EL (cell line): ENCODE measurements at regions not wholly inside any gene's neighbourhood (a gene's known extent, or its start where the extent isn't known, plus 50 kb on each side); places are given as distances from the start of the nearest gene placed in this dataset.
"Not testable (repeated sequence)": the region's sequence is repeated elsewhere in the genome, so short reads cannot be mapped to it uniquely, and the experiment has no call there.

Experiments used
- DNase-seq: peaks from one replicate; pipeline ENCODE4 v3.0.0-alpha.2; 2016

DNA sequence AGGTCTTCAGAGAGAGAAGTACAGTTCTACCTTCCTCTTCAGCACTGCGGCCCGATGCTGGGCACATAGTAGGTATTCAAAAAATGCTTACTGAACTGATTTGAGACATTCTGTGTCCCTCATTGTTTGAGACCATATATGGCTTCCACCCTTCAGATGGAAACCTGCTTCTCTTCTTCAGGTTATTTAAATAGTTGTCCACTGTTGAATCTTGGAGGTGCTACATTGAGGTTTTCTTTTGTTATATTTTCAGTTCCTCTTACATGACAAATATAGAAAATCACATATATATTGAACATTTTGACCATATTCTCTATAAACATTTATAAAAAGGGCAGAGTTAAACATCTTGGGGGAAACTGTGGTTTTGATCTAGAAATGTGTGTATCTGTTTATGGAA, 200.2 kb upstream of the LRRC3B start:
- DNase-seq = no peak

DNA sequence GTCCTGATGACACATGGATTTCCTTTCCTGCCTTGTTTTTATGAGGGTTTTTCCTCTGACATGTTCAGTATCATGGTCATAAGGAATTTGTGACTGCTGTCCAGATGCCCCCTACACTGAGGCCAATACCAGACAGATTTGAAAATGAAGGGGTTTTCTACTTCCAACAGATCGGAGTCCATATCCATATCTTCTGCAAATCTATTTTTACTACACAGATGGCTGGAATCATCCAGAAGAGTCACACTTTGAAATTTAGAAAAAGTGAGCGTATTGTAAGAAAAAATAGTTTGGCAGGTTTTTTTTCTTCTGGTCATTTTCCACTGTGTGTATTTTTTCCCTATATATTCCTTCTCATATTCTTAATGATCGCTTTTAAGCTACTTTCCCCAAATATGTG, 197.5 kb upstream of the LRRC3B start:
- no peak for DNase-seq

DNA sequence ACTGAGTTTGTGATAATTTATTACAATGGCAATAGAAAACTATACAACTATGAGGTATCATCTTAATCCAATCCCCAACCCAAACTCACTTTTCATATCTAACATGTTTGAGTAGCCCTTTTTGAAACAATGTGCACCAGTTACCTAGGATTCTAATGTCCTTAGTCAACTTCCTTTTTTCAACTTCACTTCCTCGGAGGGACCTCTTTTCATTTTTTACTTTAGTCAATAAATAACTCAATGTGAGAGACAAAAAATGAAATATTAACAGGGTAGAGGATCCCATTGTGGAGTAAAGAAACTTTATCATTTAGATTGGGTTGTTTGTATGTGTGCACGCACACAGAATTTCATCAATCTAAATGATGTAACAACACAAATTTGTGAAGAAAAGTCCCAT, 193.6 kb upstream of the LRRC3B start:
- no peak for DNase-seq

DNA sequence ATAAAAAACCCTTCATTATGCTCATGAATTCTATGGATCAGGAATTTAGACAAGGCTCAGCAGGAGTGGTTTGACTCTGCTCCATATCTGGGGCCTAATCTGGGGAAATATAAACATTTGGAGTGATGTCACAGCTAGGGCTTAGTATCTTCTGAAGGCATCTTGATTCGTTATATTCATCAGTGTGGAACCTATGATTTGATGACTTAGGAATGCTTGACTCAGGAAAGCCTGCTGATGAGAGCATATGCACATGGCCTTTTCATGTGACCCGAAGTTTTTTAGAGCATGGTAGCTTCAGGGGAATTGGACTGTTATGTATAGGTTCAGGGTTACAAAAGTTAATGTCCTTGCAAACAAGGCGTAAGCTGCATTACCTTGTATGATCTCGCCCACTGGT, 184.9 kb upstream of the LRRC3B start:
- peak; percentile 88 for DNase-seq

DNA sequence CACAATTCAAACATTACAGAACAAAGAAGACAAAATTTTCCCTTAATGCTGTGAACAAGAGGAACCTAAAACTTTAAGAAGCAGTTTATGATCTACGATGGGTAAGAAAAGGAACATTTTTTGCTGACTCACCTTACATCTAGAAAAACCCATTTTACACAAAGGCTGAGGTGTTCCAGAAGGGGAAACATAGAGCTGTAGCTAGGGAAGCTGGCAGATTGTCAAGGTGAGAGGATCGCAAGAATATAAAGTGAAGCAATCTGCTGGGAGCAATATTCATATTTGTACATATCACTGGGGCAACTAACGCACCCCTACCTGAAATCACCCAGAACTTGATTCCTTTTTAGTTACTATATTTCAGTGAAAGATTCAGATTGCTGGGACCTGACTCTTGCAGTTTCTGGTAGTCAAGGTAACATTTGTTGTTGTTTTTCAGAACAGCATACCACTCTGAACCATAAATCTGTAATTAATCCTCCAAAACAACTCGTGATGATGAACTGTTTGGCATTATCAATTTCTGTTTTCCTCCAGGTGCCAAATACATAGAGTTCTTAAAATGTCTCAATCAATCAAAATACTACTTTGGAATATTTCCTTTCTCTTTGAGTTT, 184.1 kb upstream of the LRRC3B start:
- peak; percentile 3 for DNase-seq

DNA sequence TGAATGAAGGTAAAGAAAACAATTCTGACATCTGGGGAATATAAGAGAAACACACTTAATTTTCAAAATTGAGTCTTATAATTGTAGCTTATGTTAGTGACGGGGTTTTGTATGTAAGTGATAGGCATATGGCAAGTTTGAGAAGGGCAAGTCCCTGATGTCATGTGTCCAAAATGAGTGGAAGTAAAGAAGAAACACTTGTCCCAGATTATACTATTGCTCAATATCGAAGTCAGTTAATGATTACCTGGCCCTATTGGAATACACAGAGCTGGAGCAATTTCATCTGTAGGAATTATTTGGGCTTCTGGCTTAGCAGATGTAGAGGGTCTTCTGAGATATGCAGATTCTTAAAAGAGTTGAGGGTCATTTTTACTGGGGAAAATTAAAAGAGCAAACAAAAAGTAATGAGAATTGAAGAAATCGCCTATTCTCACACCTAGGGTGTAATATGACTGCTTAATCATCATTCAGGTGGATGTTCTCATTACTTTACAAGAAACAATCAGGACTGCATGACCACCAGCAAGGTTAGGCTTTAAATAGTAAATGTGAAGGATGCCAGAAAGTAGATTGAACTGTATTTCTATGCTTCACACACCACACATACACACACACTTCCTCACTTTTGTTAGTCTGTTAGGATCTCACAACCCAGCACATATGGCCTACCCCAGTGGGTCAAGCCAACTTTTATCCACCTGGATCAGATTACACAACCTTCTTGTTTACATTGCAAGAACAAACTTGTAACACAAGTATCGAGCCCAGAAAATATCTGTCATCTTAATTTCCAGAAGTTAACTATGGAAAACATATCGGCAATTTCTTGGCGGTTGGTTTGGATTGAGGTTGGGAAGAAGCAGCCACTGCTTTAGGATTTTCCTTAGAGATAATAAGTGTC, 183.3 kb upstream of the LRRC3B start:
- no peak for DNase-seq

DNA sequence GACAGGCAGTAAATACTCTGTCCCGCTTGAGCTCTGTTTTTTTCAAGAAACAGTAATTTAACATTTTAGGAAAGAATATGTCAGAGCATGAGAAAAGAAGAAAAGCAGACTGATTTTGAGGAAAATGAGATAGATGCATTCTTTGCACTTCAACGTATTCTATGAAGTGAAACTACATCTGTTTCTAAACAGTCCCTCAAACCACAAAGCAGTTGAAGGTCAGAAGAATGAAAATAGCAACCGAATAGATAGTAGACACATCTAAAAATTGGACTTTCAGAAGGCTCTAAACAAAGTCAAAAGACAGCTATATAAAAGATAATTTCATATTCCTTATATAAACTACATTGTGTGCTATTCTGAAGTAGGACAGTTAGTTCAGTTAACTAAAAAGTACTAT, 172.6 kb upstream of the LRRC3B start:
- DNase-seq = no peak

DNA sequence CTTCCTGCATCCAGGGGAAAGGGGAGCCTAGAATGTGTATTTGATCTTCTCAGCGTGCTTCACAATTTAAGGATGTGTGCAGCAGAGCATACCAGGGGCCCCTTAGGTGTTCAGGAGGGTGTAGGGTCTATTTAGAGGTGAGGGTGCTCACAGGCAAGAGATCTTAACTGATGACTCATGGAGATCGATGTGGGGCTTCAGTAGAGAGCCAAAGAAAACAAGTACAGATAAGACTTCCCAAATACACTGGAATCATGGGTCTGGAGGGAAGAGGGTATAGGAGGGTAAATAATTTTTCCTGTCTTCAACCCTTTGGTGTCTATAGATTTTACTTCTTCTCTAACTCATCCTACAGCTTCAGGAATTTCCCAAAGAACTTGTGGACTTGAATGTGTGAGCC, 170.2 kb upstream of the LRRC3B start:
- no peak for DNase-seq

DNA sequence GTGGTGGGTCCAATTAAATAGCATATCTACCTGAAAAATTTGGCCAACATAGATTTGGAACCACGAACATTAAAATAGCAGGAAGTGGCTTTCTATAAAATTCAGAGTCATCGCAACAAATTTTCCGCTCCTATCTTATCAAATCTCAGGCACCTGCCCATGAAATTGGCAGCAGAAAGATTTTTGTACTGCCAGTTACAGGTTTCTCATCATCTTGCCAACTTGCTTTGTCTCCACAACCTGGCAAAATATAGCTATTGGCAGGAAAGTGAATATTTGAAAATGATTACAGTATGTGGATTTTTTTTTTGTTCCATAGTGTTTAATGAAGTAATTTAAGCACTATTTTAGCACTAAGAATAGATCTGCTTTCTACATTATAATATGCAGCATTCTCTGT, 161.6 kb upstream of the LRRC3B start:
- DNase-seq = no peak

DNA sequence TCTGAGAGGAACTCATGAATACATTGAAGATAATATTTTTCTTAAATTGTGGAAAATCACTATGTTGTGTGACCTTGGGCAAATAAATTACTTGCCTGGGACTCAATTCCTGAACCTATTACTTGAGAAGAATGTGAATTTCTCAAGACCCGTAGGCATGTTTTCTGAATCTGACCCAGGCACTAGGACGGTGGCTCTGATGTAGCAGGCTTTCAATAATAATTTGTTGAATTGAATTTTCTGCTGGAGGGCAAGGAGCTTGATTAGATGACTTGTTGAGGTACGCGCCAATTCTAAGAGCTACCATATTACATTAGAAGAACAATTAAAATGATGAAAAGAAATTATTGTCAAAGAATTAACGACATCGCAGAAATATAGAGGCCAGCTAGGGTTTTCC, 150.2 kb upstream of the LRRC3B start:
- no peak for DNase-seq

DNA sequence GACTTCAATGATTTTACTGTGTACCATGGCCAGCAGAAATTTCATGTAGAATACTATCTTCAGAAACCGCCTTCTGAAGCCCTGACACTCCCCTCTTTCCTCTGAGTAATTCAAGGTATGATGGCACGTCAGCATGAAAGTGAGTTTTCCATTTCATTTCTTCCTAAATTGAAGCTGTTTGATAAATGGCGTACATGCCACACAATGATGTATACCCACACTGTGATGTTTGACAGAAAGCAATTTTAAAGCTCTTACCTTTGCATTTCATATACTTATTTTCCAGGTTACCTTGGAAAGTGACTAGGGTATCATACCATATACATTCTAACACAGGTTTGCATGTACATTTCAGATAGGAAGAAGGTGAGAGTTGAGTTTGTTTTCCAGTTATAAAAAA, 147.9 kb upstream of the LRRC3B start:
- DNase-seq = no peak

DNA sequence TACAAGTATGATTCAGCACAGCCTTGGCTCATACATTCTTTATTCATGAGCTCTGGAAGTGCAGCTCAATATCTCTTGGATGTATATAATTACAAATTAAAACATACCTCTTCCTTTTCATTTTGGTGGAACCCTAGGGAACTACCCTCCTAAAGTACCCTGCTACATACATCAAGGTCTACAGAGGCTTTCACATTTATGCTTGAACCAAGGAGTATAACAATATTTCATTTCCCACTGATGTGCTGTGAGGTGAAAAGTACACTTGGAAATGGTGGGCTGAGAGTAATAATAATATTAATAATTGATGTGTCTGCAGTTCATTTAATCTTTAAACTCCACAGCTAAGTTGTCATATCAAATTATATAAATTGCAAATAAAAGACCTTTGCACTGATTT, 142.2 kb upstream of the LRRC3B start:
- no peak for DNase-seq

DNA sequence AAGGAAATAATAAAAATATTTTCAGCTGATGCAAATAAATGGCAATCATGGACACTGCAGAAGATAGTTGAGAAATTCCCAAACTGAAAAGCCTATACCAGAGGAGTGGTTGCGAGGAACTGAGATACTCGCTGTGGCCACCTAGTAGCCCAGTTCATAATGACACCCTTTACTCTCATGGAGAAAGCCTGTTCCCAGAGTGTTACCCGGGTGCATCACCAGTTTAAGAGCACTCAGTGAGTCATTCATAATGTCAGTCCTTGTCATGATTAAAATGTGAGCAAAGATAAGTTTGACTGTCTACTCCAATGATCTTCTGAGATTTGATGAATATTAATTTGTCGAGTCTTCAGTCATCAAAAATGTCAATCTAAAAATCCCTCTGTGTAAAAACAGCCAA, 138.4 kb upstream of the LRRC3B start:
- peak; percentile 21 for DNase-seq

DNA sequence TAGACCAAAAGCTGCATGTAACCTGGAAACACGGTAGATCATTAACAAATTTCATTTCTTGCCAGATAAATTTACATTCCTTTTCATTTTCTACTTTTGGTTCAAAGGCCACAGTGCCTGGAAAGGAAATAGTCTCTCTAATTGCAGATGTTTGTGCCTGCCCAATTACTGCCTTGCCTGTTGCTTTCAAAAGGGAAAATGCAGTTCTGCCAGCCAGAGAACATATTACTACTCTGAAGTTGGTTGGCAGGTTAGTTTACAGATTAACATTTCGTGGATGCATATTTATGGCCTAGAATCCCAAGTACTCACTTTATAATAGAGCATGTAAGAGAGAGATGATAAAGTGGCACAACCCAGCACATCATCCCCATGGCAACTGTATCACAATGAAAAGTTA, 124.3 kb upstream of the LRRC3B start:
- no peak for DNase-seq

DNA sequence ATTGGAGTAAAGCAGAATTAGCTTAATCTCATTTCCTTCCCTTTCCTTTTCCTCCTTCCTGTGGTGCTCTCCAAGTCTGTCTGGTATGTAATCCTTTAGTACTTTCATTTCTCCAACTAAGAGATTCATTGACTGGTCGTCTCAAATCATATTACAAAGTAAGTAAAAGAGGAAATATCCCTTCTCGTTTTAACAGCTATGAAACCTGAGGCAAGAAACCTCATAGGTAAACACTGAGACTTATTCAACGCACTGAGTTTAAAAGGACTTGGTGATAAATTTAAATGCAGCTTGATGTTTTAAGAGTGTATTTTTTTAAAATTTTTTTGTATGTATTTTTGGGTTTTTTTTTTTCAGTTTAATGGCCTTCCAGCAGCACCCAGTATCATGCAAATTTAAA, 117.2 kb upstream of the LRRC3B start:
- no peak for DNase-seq

DNA sequence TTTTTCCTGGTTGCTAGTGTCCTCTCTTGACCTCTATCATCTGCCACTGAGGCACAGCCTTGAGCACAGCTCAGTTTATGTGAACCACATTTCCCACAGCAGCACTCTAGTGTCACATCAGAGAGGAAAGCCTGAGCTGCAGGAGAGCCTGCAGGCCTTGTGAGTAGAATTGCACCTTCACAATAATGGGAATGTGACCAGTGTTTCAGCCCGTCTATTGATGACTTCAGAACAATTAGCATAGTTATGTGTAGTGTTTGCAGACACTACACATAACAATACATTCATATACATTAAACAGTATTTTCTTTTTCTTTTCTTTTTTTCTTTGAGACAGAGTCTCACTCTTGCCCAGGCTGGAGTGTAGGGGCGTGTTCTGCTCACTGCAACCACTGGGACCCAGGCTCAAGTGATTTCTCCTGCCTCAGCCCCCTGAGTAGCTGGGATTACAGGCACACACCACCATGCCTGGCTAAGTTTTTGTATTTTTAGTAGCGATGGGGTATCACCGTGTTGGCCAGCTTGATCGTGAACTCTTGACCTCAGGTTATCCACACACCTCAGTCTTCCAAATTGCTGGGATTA, 108.0 kb upstream of the LRRC3B start:
- DNase-seq = not testable (repeated sequence)

DNA sequence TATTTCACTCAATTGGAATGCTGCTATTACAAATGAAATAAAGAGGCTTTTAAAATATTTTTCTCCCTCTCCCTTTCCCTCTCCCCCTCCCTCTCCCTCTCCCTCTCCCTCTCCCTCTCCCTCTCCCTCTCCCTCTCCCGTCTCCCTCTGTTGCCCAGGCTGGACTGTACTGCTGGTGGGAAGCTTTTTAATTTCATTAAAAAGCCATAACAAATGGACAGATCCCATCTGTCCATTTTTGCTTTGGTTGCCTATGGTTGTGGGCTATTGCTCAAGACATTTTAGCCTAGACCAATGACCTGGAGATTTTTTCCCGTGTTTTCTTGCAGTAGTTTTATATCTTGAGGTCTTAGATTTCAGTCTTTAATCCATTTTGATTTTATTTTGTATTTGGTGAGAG, 107.2 kb upstream of the LRRC3B start:
- no peak for DNase-seq

DNA sequence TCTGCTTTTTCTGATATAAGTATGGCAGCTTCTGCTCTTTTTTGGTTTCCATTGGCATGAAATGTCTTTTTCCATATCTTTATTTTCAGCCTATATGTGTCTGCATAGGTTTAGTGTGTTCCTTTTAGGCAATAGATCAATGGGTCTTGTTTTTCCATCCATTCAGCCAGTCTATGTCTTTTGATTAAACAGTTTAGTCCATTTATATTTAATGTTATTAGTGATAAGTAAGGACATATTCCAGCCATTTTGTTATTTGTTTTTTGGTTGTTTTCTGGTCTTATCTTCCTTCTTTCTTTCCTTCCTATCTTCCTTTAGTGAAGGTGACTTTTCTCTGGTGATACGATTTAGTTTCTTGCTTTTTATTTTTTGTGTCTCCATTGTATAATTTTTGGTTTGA, 101.3 kb upstream of the LRRC3B start:
- DNase-seq = no peak

DNA sequence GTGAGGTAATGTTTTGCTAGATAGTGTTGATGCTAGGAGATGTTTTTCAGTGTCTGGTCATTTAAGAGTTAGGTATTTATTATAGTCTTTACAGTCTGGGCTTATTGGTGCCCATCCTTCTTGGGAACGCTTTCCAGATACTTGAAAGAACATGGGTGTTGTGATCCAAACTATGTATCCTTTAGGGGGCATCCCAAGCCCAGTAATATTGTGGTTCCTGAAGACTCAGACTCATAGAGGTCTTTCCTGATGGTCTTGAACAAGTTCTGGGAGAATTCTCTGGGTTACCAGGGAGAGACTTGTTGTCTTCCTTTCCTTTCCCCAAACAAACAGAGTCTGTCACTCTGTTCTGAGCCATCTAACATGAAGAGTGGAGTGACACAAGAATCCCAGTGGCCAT, 99.7 kb upstream of the LRRC3B start:
- no peak for DNase-seq

DNA sequence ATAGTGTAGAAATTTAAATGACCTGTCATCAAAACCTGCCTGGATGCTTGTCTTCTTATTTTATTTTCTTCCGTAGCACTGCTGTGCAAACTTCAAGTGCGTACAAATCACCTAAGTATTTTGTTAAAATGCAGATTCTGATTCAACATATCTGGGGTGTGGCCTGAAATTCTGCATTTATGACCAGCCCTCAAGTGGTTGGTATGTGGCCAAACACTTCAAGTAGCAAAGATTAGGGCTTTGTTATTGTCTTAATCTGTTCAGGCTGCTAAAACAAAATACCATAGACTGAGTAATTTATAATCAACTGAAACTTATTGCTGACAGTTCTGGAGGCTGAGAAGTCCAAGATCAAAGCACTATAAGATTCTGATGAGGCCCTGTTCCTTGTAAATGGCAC, 97.6 kb upstream of the LRRC3B start:
- DNase-seq = no peak

DNA sequence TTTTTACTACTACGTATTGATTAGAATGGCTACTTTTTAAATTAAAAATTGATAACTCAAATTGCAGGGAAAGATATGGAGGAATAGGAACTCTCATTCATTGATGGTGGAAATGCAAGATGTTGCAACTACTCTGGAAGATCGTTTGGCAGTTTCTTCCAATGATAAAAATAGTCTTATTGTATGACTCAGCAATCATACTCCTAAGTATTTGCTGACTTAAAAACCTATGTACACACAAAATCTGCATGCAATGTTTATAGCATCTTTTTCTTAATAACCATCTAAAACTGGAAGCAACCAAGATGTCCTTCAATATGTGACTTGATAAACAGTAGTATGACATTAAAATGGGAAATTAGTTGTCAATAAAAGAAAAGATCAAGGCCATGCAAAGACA, 87.4 kb upstream of the LRRC3B start:
- no peak for DNase-seq

DNA sequence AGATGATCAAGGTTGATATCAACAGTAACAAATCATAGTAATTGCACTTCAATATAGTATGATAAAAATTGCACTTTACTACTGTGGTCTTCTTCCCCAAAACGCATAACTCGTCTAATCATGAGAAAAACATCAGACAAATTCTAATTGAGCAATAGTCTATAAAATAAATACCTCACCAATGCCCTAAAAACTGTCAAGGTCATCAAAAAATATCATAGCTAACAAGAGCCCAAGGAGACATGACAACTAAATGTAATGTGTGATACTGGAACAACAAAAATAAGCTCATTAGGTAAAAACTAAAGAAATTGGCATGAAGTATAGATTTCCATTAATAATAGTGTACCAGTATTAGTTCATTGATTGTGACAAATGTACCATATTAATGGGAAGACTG, 85.6 kb upstream of the LRRC3B start:
- no peak for DNase-seq

DNA sequence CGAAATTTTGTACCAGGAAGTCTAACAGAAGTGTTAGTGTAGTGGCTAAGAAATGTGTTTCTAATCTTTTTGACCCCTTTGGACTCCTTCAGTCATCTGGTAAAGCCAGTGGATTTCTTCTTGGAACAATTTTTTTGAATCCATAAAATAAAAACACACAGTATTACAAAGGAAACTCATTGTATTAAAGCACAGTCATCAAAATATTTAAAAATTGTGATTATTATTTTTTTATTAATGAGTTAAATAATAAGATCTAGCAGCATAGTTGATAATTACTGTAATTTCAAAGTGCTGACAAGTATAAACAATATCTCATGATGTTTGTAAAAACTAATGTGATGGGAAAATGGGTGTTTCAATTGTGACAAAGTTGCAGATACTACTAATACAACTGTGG, 72.2 kb upstream of the LRRC3B start:
- no peak for DNase-seq

DNA sequence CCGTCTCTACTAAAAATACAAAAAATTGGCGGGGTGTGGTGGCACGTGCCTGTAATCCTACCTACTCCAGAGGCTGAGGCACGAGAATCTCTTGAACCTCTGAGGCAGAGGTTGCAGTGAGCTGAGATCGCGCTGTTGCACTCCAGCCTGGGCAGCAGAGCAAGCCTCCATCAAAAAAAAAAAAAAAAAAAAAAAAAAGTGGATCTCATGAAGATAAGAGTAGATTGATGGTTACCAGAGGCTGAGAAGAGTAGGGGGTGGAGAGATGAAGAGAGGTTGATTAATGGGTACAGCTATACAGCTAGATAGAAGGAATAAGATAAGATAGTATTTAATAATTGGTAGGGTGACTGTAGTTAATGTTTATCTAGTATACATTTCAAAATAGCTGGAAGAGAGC, 65.9 kb upstream of the LRRC3B start:
- DNase-seq = no peak

DNA sequence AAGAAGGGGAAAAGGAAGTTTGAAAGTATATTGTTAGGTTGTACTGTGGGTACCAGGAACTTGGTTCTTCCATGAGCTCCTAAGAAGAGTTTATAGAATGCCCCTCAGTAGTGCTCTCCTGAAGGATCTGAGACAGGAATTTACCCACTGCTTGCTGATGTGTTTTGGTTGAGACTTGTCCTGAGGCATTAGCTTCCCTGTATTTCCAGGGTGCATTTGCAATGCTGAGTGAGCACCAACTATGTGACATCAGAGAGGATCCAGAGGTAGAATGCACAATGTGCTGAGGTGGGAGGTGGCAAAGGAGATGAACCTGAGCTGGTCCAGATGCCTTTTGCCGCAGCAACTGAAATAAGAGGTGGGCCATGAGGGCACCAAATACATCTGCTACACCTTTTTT, 64.3 kb upstream of the LRRC3B start:
- no peak for DNase-seq
